DMS 273 (cell line): ENCODE measurements at regions not wholly inside any gene's neighbourhood (a gene's known extent, or its start where the extent isn't known, plus 50 kb on each side); places are given as distances from the start of the nearest gene placed in this dataset.
"Not testable (repeated sequence)": the region's sequence is repeated elsewhere in the genome, so short reads cannot be mapped to it uniquely, and the experiment has no call there.

Experiments
- DNase-seq: peaks from one replicate; lab custom pipeline; 2025; ENCODE audit not compliant: unreplicated experiment; lab: John Stamatoyannopoulos, UW

GRCh38 chr1:228796945-228797344 is 61.7 kb downstream of the RHOU start:
- DNase-seq = not testable (repeated sequence)

DNA sequence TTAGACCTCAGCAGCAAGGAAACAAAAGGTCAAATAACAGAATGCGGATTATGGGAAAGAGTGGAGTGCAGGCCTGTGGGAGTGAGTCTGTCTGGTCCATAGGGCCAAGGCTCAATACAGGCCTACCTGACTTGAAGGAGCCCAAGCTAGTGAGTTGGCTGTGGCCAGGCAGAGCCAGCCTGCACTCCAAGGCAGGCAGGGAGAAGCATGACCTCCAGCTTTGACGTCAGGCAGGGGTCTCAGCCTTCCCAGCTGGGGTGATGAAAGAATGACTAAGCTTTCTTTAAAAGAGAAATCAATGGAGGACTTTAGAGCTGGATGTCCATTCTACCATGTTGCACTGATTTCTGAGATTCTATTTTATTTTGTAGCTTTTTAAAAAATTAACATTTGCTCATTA is 62.8 kb downstream of the RHOU start:
- DNase-seq = no peak

DNA sequence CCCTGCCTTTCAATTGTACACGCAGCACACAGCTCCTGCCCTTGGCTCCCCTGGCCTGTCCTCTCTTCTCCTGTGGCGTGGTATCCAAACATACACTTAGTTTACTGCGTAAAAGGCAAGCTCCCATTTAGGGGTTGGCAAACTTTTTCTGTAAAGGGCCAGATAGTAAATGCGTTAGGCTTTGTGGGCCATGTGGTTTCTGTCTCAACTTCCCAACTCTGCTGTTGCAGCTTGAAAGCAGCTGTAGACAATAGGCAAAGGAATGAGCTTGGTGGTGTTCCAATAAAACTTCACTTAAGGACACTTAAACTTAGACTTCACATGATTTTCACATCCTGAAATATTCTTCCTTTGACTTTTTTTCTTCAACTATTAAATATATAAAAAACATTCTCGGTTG is 63.3 kb downstream of the RHOU start:
- DNase-seq = no peak

GRCh38 chr1:228799924-228800323 is 64.6 kb downstream of the RHOU start:
- no peak for DNase-seq

DNA sequence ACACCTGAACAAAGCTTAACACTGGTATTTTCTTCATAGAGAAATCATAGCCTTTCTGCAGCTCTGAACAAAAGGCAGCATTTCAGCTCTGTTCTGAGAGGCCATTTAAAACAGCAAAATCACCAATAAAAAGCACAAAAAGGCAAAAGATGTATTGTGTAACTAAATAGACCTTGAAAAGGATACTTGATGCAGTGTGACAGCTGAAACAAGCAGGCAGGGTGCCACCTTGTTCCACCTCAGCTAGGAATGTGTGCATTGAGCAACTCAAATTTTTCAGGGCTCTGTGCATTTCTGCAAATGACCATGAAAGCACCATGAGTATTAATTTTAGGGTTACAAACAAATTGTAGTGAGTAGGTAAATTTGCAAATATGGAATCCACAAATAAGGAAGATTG is 65.8 kb downstream of the RHOU start:
- DNase-seq = no peak

GRCh38 chr1:228802386-228803220 is 67.3 kb downstream of the RHOU start:
- no peak for DNase-seq

GRCh38 chr1:228803421-228803820 is 68.1 kb downstream of the RHOU start:
- DNase-seq = no peak

GRCh38 chr1:228804173-228804572 is 68.9 kb downstream of the RHOU start:
- no peak for DNase-seq

- no peak for DNase-seq
Observed at GRCh38 chr1:228804640-228805413, 69.5 kb downstream of the RHOU start.

DNA sequence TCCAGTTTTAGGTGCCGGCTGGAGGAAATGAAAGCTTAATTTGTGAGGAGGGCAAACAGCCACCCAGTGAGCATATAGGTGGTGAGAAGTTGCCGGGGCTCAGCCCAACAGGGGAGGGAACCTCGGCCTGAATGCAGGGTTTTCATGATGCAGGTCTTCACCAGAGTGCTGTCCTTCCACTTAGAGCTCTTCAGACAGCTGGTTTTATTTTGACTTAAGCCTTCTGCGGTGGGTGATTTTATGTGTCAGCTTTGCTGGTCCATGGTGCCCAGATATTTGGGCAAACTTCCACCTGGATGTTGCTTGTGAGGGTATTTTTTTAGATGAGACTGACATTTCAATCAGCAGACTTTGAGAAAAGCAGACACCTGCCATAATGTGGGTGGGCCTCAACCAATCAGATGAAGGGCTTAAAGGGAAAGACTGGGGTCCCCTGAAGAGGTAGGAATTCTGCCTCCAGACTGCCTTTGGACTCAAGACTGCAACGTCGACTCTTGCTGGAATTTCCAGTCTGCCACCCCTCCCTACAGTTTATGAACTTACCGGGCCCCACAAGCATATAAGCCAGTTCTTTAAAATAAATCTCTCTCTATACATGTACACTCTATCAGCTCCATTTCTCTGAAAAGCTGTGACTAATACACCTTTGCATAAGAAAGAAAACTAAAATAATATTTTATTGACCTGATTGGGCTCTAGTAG is 72.8 kb downstream of the RHOU start:
- DNase-seq = no peak

GRCh38 chr1:228809621-228810394 is 74.5 kb downstream of the RHOU start:
- no peak for DNase-seq

DNA sequence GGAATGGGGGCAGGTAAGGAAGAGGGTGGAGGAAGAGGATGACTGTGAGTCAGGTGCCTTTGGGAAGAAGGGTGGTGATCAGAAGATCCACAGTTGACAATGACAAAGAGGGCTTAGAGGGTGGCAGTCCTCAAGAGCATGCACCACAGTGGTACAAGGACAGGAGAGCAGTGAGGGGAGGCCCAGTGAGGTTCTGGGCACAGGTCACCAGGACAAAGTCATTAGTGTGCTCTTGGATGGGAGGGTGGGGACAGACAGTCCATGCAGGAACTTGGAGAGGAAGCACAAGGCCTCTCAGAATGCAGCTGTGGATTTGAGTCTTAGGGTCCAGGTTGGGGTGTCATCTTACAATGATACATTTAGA is 75.1 kb downstream of the RHOU start:
- no peak for DNase-seq

- DNase-seq = no peak
Observed at GRCh38 chr1:228810878-228811711, 75.8 kb downstream of the RHOU start.

- no peak for DNase-seq
Observed at GRCh38 chr1:228811712-228812305, 76.5 kb downstream of the RHOU start.

DNA sequence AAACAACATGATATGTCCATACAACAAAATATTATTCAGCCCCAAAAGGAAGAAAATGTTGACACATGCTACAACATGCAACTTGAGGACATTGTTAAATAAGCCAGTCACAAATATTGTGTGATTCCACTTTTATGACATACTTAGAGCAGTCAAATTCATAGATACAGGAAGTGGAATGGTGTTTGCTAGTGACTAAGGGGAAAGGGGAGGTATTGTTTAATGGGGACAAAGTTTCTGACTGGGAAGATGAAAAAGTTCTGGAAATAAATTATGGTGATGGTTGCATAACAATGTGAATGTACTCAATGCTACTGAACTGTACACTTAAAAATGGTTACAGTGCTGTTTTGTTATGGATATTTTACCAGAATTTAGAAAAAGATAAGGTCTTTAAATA is 77.7 kb downstream of the RHOU start:
- DNase-seq = no peak

- DNase-seq = no peak
Observed at GRCh38 chr1:228814176-228814575, 78.9 kb downstream of the RHOU start.

DNA sequence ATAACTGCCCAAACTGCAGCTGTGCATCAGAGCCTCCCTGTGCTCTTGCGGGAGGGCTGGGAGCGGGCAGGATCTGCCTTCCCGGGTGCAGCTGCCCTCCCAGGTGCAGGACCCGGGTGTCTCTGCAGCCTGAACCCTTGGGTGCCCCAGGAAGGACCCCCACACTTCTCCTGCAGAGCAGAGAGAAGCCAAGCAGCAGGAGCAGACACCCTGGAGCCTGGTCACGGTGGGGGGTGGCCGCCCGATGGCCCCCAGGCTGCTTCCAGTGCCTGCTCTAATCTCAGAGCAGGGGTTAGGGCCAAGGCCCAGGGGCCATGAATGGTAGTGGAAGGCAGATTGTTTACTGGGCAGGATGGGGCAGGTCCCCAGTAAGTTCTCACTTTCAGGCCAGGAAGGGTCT is 83.0 kb downstream of the RHOU start:
- DNase-seq = no peak

DNA sequence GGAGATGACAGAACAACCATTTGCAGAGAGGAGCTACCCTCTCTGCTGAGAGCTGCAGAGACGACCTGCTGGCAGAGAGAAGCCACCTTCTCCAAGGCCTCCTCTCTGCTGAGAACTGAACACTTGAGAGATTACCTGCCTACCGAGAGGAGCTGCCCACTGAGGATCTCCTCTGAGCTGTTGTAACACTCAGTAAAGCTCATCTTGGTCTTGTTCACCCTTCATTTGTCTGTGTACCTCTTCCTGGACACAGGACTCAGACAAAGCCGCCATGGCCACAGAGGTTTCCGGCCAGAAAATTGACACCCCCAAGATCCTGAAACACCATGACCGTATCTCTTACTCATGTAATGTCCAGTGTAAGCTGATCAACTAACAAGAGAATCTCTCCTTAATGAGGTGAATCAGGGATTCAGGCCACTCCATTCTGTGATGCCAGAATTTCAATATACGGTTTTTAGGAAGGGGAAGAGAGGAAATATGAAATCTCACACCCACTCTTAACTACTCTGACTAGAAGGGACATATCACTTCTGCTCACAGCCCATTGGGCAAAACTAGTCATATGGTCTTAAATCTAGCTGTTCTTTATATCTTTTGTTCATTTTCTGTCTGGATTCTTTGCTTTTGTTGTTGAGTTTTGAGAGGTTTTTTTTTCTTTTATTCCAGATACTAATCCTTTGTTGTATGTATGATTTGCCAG is 83.8 kb downstream of the RHOU start:
- no peak for DNase-seq

DNA sequence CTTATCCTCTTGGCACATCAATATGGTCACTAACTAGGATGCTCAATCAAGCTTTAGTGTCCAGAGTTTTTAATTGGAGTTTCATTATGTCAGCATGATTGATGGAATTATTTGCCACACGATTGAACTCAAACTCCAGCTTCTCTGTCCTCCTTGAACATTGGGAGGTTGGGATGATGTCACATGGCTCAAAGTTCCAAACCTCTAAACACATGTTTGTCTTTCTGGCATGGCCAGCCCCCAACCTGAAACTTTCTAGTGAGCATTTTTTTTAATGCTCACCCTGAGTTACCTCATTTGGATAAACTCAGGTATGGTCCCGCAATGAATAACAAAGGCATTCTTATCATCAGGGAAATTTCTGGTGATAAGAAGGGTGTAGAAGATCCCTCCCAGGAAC is 86.0 kb downstream of the RHOU start:
- DNase-seq = no peak
